Adrenal gland (tissue), 5 donors: ENCODE measurements at regions not wholly inside any gene's neighbourhood (a gene's known extent, or its start where the extent isn't known, plus 50 kb on each side); places are given as distances from the start of the nearest gene placed in this dataset.

Experiments used
- CTCF ChIP-seq, 6 experiments: fragments of 450-650 bp in 4 of 6; fragments of 200-600 bp in 2 of 6; sonication (generic) in 1 of 6; IDR thresholded peaks; 1 replicate in 5 of 6; 2 replicates in 1 of 6; pipeline versions ENCODE4 v1.5.1 to v1.8.0; 2016 to 2021; ENCODE audit warnings: antibody characterized with exemption in 6 of 6, mild to moderate bottlenecking in 2 of 6, moderate library complexity in 1 of 6
- POLR2A ChIP-seq, 2 donors: fragments of 450-650 bp; IDR thresholded peaks; one replicate each; pipeline ENCODE4 v1.6.1; 2017; ENCODE audit warnings: antibody characterized with exemption in 2 of 2, mild to moderate bottlenecking in 2 of 2, moderate library complexity in 1 of 2
- donor health status: DM: no; HTN: no; CAD: no.

DNA sequence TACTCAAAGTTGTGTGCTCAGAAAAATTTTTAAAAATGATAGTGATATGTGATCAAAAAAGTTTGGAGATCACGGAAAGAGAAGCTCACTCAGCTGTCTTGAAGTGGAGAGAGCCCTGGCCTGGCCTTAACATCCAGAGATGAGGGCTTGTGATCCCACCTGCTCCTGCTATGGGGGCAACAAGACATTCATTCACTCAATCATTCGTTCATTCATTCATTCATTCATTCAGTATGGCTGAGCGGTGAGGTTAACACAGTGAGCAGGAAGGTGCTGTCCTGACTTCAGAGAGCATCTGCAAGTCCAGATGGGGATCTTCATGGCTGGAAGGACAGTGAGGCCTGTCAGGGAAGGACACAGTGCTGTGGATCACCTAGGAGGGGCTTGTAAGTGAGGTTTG, 112.3 kb downstream of the SLC25A47 start:
- TF ChIP-seq CTCF (IDR thresholded peaks at IDR 0.05) (no peak), POLR2A (IDR thresholded peaks at IDR 0.05) (no peak)
